Tibial artery (tissue), 4 donors: ENCODE measurements at regions not wholly inside any gene's neighbourhood (a gene's known extent, or its start where the extent isn't known, plus 50 kb on each side); places are given as distances from the start of the nearest gene placed in this dataset.
"Not testable (repeated sequence)": the region's sequence is repeated elsewhere in the genome, so short reads cannot be mapped to it uniquely, and the experiment has no call there.

ENCODE experiments used
- DNase-seq, 2 donors: peaks; one replicate each; pipeline ENCODE4 v3.0.0-alpha.2; 2019
- H3K27ac ChIP-seq, 2 donors: fragments of 200-600 bp; sonication (generic) in 1 of 2; 1 replicate in 1 of 2; 2 replicates in 1 of 2; pipeline ENCODE4 v1.5.1; 2018 to 2019; ENCODE audit warnings: mild to moderate bottlenecking in 1 of 2
- H3K27me3 ChIP-seq, 2 donors: fragments of 200-600 bp; sonication (generic) in 1 of 2; one replicate each; pipeline versions ENCODE4 v1.5.1 to v1.6.0; 2016 to 2019
- H3K36me3 ChIP-seq, 3 donors: fragments of 200-600 bp; sonication (generic) in 2 of 3; one replicate each; pipeline ENCODE4 v1.5.1; 2016 to 2019; ENCODE audit warnings: mild to moderate bottlenecking in 2 of 3
- H3K4me1 ChIP-seq, 4 donors: fragments of 200-600 bp; sonication (generic) in 2 of 4; 1 replicate in 3 of 4; 2 replicates in 1 of 4; pipeline ENCODE4 v1.5.1; 2016 to 2019
- H3K4me3 ChIP-seq, 2 donors: fragments of 200-600 bp; sonication (generic) in 1 of 2; 1 replicate in 1 of 2; 2 replicates in 1 of 2; pipeline ENCODE4 v1.5.1; 2018 to 2019; ENCODE audit warnings: mild to moderate bottlenecking in 2 of 2
- H3K9me3 ChIP-seq, 3 donors: fragments of 200-600 bp; sonication (generic) in 1 of 3; one replicate each; pipeline ENCODE4 v1.5.1; 2016 to 2019
- intact Hi-C: fragments of 100-400 bp; cut with DNase I; formaldehyde crosslinking; loops from one replicate; pipeline ENCODE4 v1.15.0; 2023; ENCODE audit warnings: low total_unique reads
- TF ChIP-seq, protein P1 (sequence below), 2 experiments: fragments of 200-600 bp in 1 of 2; fragments of 450-650 bp in 1 of 2; IDR thresholded peaks; one replicate each; pipeline ENCODE4 v1.5.1; 2017 to 2019; ENCODE audit warnings: antibody characterized with exemption in 2 of 2, mild to moderate bottlenecking in 1 of 2, moderate library complexity in 1 of 2

DNA sequence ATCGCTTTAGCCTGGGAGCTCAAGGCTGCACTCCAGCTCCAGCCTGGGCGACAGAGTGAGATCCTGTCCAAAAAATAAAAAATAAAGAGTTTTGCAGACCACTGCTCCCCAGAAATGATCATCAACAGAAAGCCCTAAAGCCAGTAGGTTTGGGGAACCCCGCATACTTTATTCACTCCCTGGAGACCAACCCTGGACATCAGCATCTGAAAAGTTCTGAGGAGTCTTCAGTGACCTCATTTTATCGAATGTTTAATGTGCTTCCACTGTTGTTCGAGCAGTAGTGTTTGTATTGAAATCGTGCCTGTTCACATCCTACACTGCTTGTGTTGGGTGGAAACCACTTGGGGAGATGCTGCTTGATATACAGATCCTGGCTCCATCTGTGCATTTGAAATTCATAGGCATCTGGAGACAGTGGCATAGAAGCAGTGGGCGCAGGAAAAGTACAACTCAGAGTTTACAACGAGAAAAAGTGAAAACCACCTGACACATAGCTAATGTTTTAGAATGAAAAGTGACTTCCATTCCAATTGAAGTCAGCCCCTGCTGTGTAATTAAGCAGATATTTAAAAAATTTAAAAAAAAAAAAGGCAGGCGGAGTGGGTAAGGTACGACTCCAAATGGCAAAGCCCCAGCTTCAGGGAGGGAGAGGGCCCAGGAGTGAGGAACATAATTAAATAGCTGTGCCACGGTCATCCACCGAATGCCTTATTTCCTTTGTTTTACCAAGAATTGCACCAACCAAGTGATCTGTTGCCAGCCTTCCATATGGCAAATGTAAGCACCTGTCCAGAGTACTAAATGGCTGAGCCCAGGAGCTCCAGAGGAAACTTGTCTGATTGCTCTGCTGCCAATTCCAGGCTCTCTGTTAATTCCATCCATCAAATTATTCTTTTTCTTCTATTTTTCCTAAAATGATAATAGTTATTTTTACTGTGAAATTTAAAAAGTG is 100.4 kb upstream of the NAA20 start:
- TF ChIP-seq, protein P1, sequence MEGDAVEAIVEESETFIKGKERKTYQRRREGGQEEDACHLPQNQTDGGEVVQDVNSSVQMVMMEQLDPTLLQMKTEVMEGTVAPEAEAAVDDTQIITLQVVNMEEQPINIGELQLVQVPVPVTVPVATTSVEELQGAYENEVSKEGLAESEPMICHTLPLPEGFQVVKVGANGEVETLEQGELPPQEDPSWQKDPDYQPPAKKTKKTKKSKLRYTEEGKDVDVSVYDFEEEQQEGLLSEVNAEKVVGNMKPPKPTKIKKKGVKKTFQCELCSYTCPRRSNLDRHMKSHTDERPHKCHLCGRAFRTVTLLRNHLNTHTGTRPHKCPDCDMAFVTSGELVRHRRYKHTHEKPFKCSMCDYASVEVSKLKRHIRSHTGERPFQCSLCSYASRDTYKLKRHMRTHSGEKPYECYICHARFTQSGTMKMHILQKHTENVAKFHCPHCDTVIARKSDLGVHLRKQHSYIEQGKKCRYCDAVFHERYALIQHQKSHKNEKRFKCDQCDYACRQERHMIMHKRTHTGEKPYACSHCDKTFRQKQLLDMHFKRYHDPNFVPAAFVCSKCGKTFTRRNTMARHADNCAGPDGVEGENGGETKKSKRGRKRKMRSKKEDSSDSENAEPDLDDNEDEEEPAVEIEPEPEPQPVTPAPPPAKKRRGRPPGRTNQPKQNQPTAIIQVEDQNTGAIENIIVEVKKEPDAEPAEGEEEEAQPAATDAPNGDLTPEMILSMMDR (IDR thresholded peaks at IDR 0.05): no peak
- no peak overlapping the region for H3K27ac ChIP-seq
- no peak overlapping the region for H3K4me3 ChIP-seq
- H3K27me3 ChIP-seq: no peaks in the 10 kb centered on the region
- no peaks in the 10 kb centered on the region for H3K36me3 ChIP-seq
- H3K4me1 ChIP-seq: peaks cover 0 to 13% (median 2%) of the 10 kb centered on the region in 4 donors
- intact Hi-C loops: no loop called here
- DNase-seq: no peak
- H3K9me3 ChIP-seq: no peaks in the 10 kb centered on the region

GRCh38 chr20:19918965-19919329 is 98.2 kb upstream of the NAA20 start:
- no peak overlapping the region for H3K4me3 ChIP-seq
- DNase-seq: no peak

DNA sequence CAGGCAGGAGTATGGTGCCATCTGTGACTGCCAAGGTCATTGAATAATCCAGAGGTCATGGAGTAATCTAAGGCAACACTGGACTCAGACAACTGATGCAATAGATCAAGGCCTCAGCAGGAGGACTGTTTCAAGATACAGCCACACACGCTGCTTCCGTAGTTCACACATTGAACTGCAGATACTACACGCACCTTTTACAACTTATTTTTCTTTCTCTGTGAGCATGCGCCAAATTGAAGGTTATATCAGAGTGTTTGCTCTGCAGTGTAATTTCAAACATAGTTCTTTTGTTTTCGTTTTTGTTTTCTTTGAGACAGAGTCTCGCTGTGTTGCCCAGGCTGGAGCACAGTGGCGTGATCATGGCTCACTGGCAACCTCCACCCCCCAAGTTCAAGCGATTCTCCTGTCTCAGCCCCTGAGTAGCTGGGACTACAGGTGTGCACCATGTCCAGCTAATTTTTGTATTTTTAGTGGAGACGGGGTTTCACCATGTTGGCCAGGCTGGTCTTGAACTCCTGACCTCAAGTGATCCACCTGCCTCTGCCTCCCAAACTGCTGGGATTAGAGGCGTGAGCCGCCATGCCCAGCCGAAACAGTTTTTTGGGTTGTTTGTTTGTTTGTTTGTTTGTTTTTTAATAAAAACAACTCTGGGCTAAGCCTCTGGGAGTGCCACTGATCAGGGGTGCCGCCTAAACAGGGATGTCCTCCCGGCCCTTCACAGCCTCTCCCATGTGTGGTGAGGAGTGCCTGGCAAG is 96.6 kb upstream of the NAA20 start:
- DNase-seq: no peak
- peaks cover 0 to 13% (median 2%) of the 10 kb centered on the region in 4 donors for H3K4me1 ChIP-seq
- H3K4me3 ChIP-seq: no peak overlapping the region
- no peaks in the 10 kb centered on the region for H3K27me3 ChIP-seq
- no peaks in the 10 kb centered on the region for H3K36me3 ChIP-seq
- H3K9me3 ChIP-seq: no peaks in the 10 kb centered on the region
- H3K27ac ChIP-seq: no peak overlapping the region
- TF ChIP-seq, protein P1 (IDR thresholded peaks at IDR 0.05): no peak
- intact Hi-C loops: no loop called here

More at GRCh38 chr20:19918965-19919329, 98.2 kb upstream of the NAA20 start:
- Histone ChIP-seq H3K27ac (no peak overlapping the region), H3K36me3 (no peaks in the 10 kb centered on the region), H3K9me3 (no peaks in the 10 kb centered on the region), H3K4me1 (peaks cover 0 to 13% (median 2%) of the 10 kb centered on the region in 4 donors), H3K27me3 (no peaks in the 10 kb centered on the region)
- TF ChIP-seq, protein P1 (IDR thresholded peaks at IDR 0.05): no peak
- intact Hi-C loops: no loop called here

DNA sequence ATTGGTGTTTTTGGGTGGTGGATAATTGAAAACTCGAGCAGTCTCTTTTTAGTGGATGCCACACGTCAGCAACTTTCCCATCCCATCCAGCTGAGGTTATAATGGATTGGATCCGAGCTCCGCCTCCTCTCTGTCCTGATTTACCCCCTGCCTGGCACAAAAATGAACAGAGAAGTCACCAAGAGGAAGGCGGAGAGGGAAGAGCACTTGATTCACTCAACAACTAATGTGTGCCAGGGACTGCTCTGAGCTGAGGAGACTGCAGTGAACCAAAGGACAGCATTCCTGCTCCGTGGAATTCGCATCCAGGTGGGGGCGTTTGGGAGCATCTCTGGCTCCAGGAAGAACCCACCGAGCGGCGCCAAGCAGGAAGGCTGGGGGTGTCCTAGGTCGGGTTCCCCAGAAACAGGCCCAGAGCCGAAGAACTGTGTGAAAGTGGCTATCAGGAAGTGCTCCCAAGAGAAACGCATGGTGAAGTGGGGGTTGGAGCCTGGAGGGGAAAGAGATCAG is 95.8 kb upstream of the NAA20 start:
- TF ChIP-seq, protein P1 (IDR thresholded peaks at IDR 0.05): no peak
- no peak overlapping the region for H3K27ac ChIP-seq
- intact Hi-C loops: no loop called here
- peaks cover 0 to 13% (median 2%) of the 10 kb centered on the region in 4 donors for H3K4me1 ChIP-seq
- no peaks in the 10 kb centered on the region for H3K36me3 ChIP-seq
- no peaks in the 10 kb centered on the region for H3K9me3 ChIP-seq
- H3K4me3 ChIP-seq: no peak overlapping the region
- H3K27me3 ChIP-seq: no peaks in the 10 kb centered on the region
- DNase-seq: peak in 1 of 2 donors; percentile 67

GRCh38 chr20:19921829-19922228 is 95.3 kb upstream of the NAA20 start:
- H3K4me1 ChIP-seq: peaks cover 0 to 13% (median 2%) of the 10 kb centered on the region in 4 donors
- DNase-seq, H3K4me3 ChIP-seq, H3K9me3 ChIP-seq, H3K27ac ChIP-seq, H3K27me3 ChIP-seq, intact Hi-C loops, H3K36me3 ChIP-seq: not testable (repeated sequence)
